ENCODE measurements at regions not wholly inside any gene's neighbourhood (a gene's known extent, or its start where the extent isn't known, plus 50 kb on each side); places are given as distances from the start of the nearest gene placed in this dataset.

DNA sequence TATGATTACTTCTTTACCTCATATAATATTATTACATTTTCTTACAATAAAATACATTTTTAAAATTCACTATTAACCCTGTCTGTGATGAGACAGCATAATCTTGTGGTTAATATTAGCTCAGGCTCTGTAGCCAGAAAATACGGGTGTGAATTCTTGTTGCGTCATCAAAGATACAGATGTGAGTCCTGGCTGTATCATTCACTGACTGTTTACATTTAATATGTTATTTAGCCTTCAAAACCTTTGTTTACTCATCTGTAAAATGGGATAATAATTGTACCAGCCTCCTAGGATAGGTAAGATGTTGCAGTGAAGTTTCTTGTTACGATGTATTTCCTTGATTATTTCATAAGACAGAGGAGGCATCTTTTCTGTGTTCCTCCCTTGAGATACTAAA is 184.7 kb upstream of the PRPS1L1 start:
- TF ChIP-seq, protein P1, sequence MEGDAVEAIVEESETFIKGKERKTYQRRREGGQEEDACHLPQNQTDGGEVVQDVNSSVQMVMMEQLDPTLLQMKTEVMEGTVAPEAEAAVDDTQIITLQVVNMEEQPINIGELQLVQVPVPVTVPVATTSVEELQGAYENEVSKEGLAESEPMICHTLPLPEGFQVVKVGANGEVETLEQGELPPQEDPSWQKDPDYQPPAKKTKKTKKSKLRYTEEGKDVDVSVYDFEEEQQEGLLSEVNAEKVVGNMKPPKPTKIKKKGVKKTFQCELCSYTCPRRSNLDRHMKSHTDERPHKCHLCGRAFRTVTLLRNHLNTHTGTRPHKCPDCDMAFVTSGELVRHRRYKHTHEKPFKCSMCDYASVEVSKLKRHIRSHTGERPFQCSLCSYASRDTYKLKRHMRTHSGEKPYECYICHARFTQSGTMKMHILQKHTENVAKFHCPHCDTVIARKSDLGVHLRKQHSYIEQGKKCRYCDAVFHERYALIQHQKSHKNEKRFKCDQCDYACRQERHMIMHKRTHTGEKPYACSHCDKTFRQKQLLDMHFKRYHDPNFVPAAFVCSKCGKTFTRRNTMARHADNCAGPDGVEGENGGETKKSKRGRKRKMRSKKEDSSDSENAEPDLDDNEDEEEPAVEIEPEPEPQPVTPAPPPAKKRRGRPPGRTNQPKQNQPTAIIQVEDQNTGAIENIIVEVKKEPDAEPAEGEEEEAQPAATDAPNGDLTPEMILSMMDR (IDR thresholded peaks at IDR 0.05), result no peak
- no peak for TF ChIP-seq POLR2A (IDR thresholded peaks at IDR 0.05)

Measured in right lobe of liver (tissue), 4 donors.